SK-N-SH (cell line): ENCODE measurements at regions not wholly inside any gene's neighbourhood (a gene's known extent, or its start where the extent isn't known, plus 50 kb on each side); places are given as distances from the start of the nearest gene placed in this dataset.

ENCODE experiments used
- CTCF ChIA-PET: fragments of 300-600, 350-600 bp; formaldehyde crosslinking; extraction: SDS; loops from one replicate; lab custom pipeline; 2021; lab: Yijun Ruan, JAX
- POLR2A ChIA-PET: fragments of 350-600 bp; sonication (Branson Sonifier 250); formaldehyde crosslinking; extraction: SDS; loops from one replicate; lab custom pipeline; 2020; ENCODE audit warnings: antibody characterized with exemption, inconsistent platforms; lab: Yijun Ruan, JAX
- DNase-seq: peaks from one replicate; pipeline ENCODE4 v3.0.0; 2012
- H2AFZ ChIP-seq: fragments of 200-600 bp; sonication (generic); 2 replicates; pipeline ENCODE4 v1.8.1; 2016; ENCODE audit warnings: antibody characterized with exemption, mild to moderate bottlenecking, low read depth
- H3F3A ChIP-seq: fragments of 200-600 bp; sonication (generic); replicated peaks from 2 replicates; pipeline ENCODE3; 2016; ENCODE audit warnings: antibody characterized with exemption, mild to moderate bottlenecking; ENCODE audit not compliant: insufficient read depth
- H3K27ac ChIP-seq, 2 experiments: fragments of 200-500 bp in 1 of 2; fragments of 200-600 bp in 1 of 2; sonication (Bioruptor generic) in 1 of 2; sonication (generic), shearing (Covaris generic) in 1 of 2; 2 replicates each; pipeline versions ENCODE4 v1.5.1 to v1.6.1; 2014 to 2016; ENCODE audit warnings: low read depth in 2 of 2, inconsistent platforms in 1 of 2, low read length in 1 of 2, mild to moderate bottlenecking in 1 of 2, mixed read lengths in 1 of 2
- H3K27me3 ChIP-seq: fragments of 200-600 bp; sonication (generic), shearing (Covaris generic); 2 replicates; pipeline ENCODE4 v1.6.1; 2016; ENCODE audit warnings: mixed run types; ENCODE audit not compliant: insufficient read depth
- H3K36me3 ChIP-seq, 2 experiments: fragments of 200-500 bp in 1 of 2; fragments of 200-600 bp in 1 of 2; sonication (Bioruptor generic) in 1 of 2; sonication (generic) in 1 of 2; replicated peaks in 1 of 2; 2 replicates each; pipeline versions ENCODE3 to v1.5.1; 2014 to 2016; ENCODE audit warnings: low read length in 1 of 2, mild to moderate bottlenecking in 1 of 2; ENCODE audit not compliant: insufficient read depth in 2 of 2, control insufficient read depth in 1 of 2
- H3K4me1 ChIP-seq, 2 experiments: fragments of 200-500 bp in 1 of 2; fragments of 200-600 bp in 1 of 2; sonication (Bioruptor generic) in 1 of 2; sonication (generic), shearing (Covaris generic) in 1 of 2; 2 replicates each; pipeline versions ENCODE4 v1.5.1 to v1.6.1; 2014 to 2016; ENCODE audit warnings: low read depth in 1 of 2, low read length in 1 of 2, mixed run types in 1 of 2; ENCODE audit not compliant: insufficient read depth in 2 of 2, control insufficient read depth in 1 of 2
- H3K4me2 ChIP-seq: fragments of 200-600 bp; sonication (generic), shearing (Covaris generic); 2 replicates; pipeline ENCODE4 v1.6.1; 2017; ENCODE audit warnings: mixed run types
- H3K4me3 ChIP-seq, 2 experiments: fragments of 200-500 bp in 1 of 2; fragments of 200-600 bp in 1 of 2; sonication (Bioruptor generic) in 1 of 2; sonication (generic), shearing (Covaris generic) in 1 of 2; 2 replicates each; pipeline versions ENCODE4 v1.5.1 to v1.8.1; 2014 to 2016; ENCODE audit warnings: low read depth in 2 of 2, inconsistent platforms in 1 of 2, low read length in 1 of 2, mild to moderate bottlenecking in 1 of 2, mixed read lengths in 1 of 2, moderate library complexity in 1 of 2
- H3K79me2 ChIP-seq: fragments of 200-600 bp; sonication (generic); 2 replicates; pipeline ENCODE4 v1.8.1; 2017; ENCODE audit warnings: mild to moderate bottlenecking; ENCODE audit not compliant: insufficient read depth
- H3K9ac ChIP-seq: fragments of 200-600 bp; sonication (generic); 2 replicates; pipeline ENCODE4 v1.6.1; 2017; ENCODE audit warnings: mixed run types
- H3K9me2 ChIP-seq: fragments of 200-600 bp; sonication (generic); 2 replicates; pipeline ENCODE4 v1.6.1; 2017; ENCODE audit warnings: mixed run types
- H3K9me3 ChIP-seq: fragments of 200-600 bp; sonication (generic); 2 replicates; pipeline ENCODE4 v1.6.1; 2017; ENCODE audit warnings: mixed run types, mild to moderate bottlenecking, moderate library complexity
- H4K20me1 ChIP-seq: fragments of 200-600 bp; sonication (generic); 2 replicates; pipeline ENCODE4 v1.6.1; 2017; ENCODE audit warnings: mild to moderate bottlenecking, mixed run types; ENCODE audit not compliant: insufficient read depth
- EP300 ChIP-seq, 2 experiments: IDR thresholded peaks; 2 replicates each; pipeline versions ENCODE4 v1.4.0 to v1.6.1; 2012; ENCODE audit warnings: borderline replicate concordance in 1 of 2, low read depth in 1 of 2, low read length in 1 of 2
- EZH2phosphoT487 ChIP-seq: fragments of 200-600 bp; sonication (generic); IDR thresholded peaks from 2 replicates; pipeline ENCODE4 v1.6.1; 2017; ENCODE audit warnings: low read depth, mixed run types, mild to moderate bottlenecking, antibody characterized with exemption, moderate library complexity, borderline replicate concordance
- FOXM1 ChIP-seq: IDR thresholded peaks from 2 replicates; pipeline ENCODE4 v1.4.0; 2012; ENCODE audit warnings: low read depth, mild to moderate bottlenecking
- GATA2 ChIP-seq: sonication (generic); formaldehyde crosslinking; IDR thresholded peaks from 2 replicates; pipeline ENCODE4 v1.5.0; 2020; ENCODE audit warnings: mild to moderate bottlenecking, missing genetic modification reagents
- NFIC ChIP-seq: IDR thresholded peaks from 2 replicates; pipeline ENCODE4 v1.4.0; 2012; ENCODE audit warnings: borderline replicate concordance
- POLR2AphosphoS5 ChIP-seq: IDR thresholded peaks from 2 replicates; pipeline ENCODE4 v1.6.1; 2012; ENCODE audit warnings: low read depth, low read length
- RAD21 ChIP-seq: IDR thresholded peaks from 2 replicates; pipeline ENCODE4 v1.6.1; 2012; ENCODE audit warnings: mild to moderate bottlenecking, low read length
- RFX5 ChIP-seq: IDR thresholded peaks from 2 replicates; pipeline ENCODE4 v1.6.1; 2012; ENCODE audit warnings: mild to moderate bottlenecking, improper control_type of control experiment, low read length
- RXRA ChIP-seq: IDR thresholded peaks from 2 replicates; pipeline ENCODE4 v1.4.0; 2012; ENCODE audit warnings: low read depth, mild to moderate bottlenecking, borderline replicate concordance
- SMC3 ChIP-seq: IDR thresholded peaks from 2 replicates; pipeline ENCODE4 v1.6.1; 2012; ENCODE audit warnings: low read depth, low read length, improper control_type of control experiment
- TCF12 ChIP-seq: IDR thresholded peaks from 2 replicates; pipeline ENCODE4 v1.4.0; 2012
- TEAD4 ChIP-seq: IDR thresholded peaks from 2 replicates; pipeline ENCODE4 v1.4.0; 2012; ENCODE audit warnings: mild to moderate bottlenecking, borderline replicate concordance; ENCODE audit not compliant: insufficient read depth
- WGBS: methylation state at CpG from one replicate; pipeline ENCODE4 v1.1.6; 2017; ENCODE audit warnings: low lambda C conversion rate; 5-methylcytosine and 5-hydroxymethylcytosine counted together
- TF ChIP-seq, protein P1 (sequence below): fragments of 150-350 bp; IDR thresholded peaks from 2 replicates; pipeline ENCODE4 v1.6.1; 2017; ENCODE audit warnings: antibody characterized with exemption, low read length, low read depth, borderline replicate concordance
- TF ChIP-seq, protein P2 (sequence below): IDR thresholded peaks from 2 replicates; pipeline ENCODE4 v1.4.0; 2012; ENCODE audit warnings: low read depth
- TF ChIP-seq, protein P3 (sequence below): fragments of 200-600 bp; sonication (generic); IDR thresholded peaks from 2 replicates; pipeline ENCODE4 v1.6.1; 2017; ENCODE audit warnings: antibody characterized with exemption, mild to moderate bottlenecking, moderate library complexity
- TF ChIP-seq, protein P4 (sequence below): IDR thresholded peaks from 2 replicates; pipeline ENCODE4; 2012
- TF ChIP-seq, protein P5 (sequence below): fragments of 150-350 bp; IDR thresholded peaks from 2 replicates; pipeline ENCODE4 v1.6.1; 2016; ENCODE audit warnings: mild to moderate bottlenecking, low read depth, low read length

DNA sequence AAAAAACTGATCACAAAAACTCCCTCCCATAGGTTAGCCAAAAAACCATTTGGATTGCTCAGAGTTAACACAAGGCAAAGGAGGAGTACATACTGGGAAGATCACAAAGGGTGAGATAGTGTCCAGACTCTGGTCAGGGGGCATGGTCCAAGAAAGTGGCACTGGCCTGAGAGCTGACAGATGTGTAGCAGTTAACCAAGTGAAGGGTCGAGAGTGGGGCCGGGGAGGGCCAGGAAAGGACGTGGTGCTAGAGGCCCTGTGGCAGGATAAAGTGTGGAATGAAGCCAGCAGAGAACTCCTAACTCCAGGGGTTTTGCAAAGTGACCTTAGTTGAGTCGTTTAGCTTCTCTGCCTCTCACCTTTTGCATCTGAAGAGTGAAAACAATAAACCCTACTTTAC, 290.5 kb downstream of the FOXA2 start:
- CTCF ChIA-PET = no interaction called here

DNA sequence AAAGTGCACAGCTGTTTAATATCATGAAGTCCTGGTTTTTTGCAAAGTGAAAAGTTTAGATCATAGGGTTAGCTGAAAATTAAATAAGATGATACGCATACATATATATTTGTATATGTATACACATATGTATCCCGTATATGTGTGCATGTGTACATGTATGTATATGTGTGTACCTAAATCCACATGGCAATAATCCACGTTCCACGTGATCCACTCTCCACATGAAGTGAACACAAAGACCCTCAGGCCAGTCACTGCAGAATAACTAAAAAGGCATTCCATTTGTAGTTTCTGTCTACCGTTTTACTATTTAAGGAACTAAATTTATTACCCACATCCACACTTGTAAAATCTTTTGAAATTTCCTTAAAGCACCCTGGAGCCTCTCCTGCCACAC, 294.9 kb downstream of the FOXA2 start:
- H3K79me2 ChIP-seq = no peaks in the 10 kb centered on the region
- H3K4me1 ChIP-seq = no peaks in the 10 kb centered on the region
- H3K9ac ChIP-seq = no peak overlapping the region
- no peak overlapping the region for H3K4me2 ChIP-seq
- no peak overlapping the region for H2AFZ ChIP-seq
- H3K9me2 ChIP-seq = no peaks in the 10 kb centered on the region
- TF ChIP-seq, protein P1, sequence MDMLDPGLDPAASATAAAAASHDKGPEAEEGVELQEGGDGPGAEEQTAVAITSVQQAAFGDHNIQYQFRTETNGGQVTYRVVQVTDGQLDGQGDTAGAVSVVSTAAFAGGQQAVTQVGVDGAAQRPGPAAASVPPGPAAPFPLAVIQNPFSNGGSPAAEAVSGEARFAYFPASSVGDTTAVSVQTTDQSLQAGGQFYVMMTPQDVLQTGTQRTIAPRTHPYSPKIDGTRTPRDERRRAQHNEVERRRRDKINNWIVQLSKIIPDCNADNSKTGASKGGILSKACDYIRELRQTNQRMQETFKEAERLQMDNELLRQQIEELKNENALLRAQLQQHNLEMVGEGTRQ = no peak
- TF ChIP-seq, protein P2, sequence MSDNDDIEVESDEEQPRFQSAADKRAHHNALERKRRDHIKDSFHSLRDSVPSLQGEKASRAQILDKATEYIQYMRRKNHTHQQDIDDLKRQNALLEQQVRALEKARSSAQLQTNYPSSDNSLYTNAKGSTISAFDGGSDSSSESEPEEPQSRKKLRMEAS = no peak
- TF ChIP-seq POLR2AphosphoS5 = no peak
- H3K27ac ChIP-seq = no peak overlapping the region
- POLR2A ChIA-PET = no interaction called here
- no peak for DNase-seq
- no peaks in the 10 kb centered on the region for H3K36me3 ChIP-seq
- no peaks in the 10 kb centered on the region for H3K27me3 ChIP-seq
- H3F3A ChIP-seq = no peaks in the 10 kb centered on the region
- H3K9me3 ChIP-seq = no peaks in the 10 kb centered on the region
- no peak overlapping the region for H3K4me3 ChIP-seq
- H4K20me1 ChIP-seq = no peaks in the 10 kb centered on the region
- 5% methylated on average over 5 of the region's 5 CpGs for WGBS
- CTCF ChIA-PET = interaction anchor here (1.2 kb wide), 1 partner anchor 570 kb away, joined by 3 read pairs; no protein-coding TSS in a partner anchor

More for the DNA sequence above, 290.5 kb downstream of the FOXA2 start:
- Histone ChIP-seq H3F3A (no peaks in the 10 kb centered on the region), H3K36me3 (no peaks in the 10 kb centered on the region), H3K27me3 (no peaks in the 10 kb centered on the region; the same call in 1 of the 2 replicates), H4K20me1 (no peaks in the 10 kb centered on the region), H3K9ac (no peak overlapping the region), H3K4me1 (no peaks in the 10 kb centered on the region), H3K9me2 (no peaks in the 10 kb centered on the region), H2AFZ (no peak overlapping the region), H3K4me3 (no peak overlapping the region), H3K79me2 (no peaks in the 10 kb centered on the region), H3K4me2 (no peak overlapping the region), H3K27ac (no peak overlapping the region), H3K9me3 (no peaks in the 10 kb centered on the region)
- 1% methylated on average over 4 of the region's 4 CpGs for WGBS
- POLR2A ChIA-PET = no interaction called here
- no peak for DNase-seq
- TF ChIP-seq, protein P3, sequence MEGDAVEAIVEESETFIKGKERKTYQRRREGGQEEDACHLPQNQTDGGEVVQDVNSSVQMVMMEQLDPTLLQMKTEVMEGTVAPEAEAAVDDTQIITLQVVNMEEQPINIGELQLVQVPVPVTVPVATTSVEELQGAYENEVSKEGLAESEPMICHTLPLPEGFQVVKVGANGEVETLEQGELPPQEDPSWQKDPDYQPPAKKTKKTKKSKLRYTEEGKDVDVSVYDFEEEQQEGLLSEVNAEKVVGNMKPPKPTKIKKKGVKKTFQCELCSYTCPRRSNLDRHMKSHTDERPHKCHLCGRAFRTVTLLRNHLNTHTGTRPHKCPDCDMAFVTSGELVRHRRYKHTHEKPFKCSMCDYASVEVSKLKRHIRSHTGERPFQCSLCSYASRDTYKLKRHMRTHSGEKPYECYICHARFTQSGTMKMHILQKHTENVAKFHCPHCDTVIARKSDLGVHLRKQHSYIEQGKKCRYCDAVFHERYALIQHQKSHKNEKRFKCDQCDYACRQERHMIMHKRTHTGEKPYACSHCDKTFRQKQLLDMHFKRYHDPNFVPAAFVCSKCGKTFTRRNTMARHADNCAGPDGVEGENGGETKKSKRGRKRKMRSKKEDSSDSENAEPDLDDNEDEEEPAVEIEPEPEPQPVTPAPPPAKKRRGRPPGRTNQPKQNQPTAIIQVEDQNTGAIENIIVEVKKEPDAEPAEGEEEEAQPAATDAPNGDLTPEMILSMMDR = no peak
- TF ChIP-seq EP300 (IDR thresholded peaks at IDR 0.05; ENCODE audit: borderline replicate concordance in 1 of 2, low read depth in 1 of 2, low read length in 1 of 2) = no peak
- TF ChIP-seq RAD21 = no peak
- TF ChIP-seq NFIC = no peak
- no peak for TF ChIP-seq RXRA
- no peak for TF ChIP-seq TCF12
- TF ChIP-seq FOXM1 = no peak
- no peak for TF ChIP-seq TEAD4
- TF ChIP-seq, protein P4, sequence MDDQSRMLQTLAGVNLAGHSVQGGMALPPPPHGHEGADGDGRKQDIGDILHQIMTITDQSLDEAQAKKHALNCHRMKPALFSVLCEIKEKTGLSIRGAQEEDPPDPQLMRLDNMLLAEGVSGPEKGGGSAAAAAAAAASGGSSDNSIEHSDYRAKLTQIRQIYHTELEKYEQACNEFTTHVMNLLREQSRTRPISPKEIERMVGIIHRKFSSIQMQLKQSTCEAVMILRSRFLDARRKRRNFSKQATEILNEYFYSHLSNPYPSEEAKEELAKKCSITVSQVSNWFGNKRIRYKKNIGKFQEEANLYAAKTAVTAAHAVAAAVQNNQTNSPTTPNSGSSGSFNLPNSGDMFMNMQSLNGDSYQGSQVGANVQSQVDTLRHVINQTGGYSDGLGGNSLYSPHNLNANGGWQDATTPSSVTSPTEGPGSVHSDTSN = no peak
- no peak for TF ChIP-seq EZH2phosphoT487
- TF ChIP-seq, protein P5, sequence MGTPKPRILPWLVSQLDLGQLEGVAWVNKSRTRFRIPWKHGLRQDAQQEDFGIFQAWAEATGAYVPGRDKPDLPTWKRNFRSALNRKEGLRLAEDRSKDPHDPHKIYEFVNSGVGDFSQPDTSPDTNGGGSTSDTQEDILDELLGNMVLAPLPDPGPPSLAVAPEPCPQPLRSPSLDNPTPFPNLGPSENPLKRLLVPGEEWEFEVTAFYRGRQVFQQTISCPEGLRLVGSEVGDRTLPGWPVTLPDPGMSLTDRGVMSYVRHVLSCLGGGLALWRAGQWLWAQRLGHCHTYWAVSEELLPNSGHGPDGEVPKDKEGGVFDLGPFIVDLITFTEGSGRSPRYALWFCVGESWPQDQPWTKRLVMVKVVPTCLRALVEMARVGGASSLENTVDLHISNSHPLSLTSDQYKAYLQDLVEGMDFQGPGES = no peak
- TF ChIP-seq SMC3 = no peak
- TF ChIP-seq RFX5 = no peak
- TF ChIP-seq GATA2 = no peak
